Nephron (organoid): ENCODE measurements at regions not wholly inside any gene's neighbourhood (a gene's known extent, or its start where the extent isn't known, plus 50 kb on each side); places are given as distances from the start of the nearest gene placed in this dataset.

Experiments used
- H3K27ac Mint-ChIP-seq, 3 experiments: 2 replicates each; pipeline ENCODE4 v1.8.0; 2020; ENCODE audit warnings: mixed read lengths in 3 of 3, mild to moderate bottlenecking in 2 of 3, moderate library complexity in 1 of 3
- H3K27me3 Mint-ChIP-seq: 2 replicates; pipeline ENCODE4 v1.8.0; 2021; ENCODE audit warnings: low read depth, mild to moderate bottlenecking, moderate library complexity, mixed read lengths
- H3K36me3 Mint-ChIP-seq: 2 replicates; pipeline ENCODE4 v1.8.0; 2020; ENCODE audit warnings: low read depth, mixed read lengths
- H3K4me1 Mint-ChIP-seq: 2 replicates; pipeline ENCODE4 v1.8.0; 2020; ENCODE audit warnings: mixed read lengths
- H3K4me3 Mint-ChIP-seq, 3 experiments: 2 replicates each; pipeline ENCODE4 v1.8.0; 2020; ENCODE audit warnings: mild to moderate bottlenecking in 3 of 3, mixed read lengths in 3 of 3, moderate library complexity in 2 of 3
- H3K9me3 Mint-ChIP-seq: 2 replicates; pipeline ENCODE4 v1.8.0; 2020; ENCODE audit warnings: mixed read lengths
- CTCF ChIP-seq, 3 experiments: fragments of 200-600 bp; sonication (generic); IDR thresholded peaks; one replicate each; pipeline ENCODE4 v1.5.0; 2021; ENCODE audit warnings: antibody characterized with exemption in 3 of 3; ENCODE audit not compliant: unreplicated experiment in 3 of 3

DNA sequence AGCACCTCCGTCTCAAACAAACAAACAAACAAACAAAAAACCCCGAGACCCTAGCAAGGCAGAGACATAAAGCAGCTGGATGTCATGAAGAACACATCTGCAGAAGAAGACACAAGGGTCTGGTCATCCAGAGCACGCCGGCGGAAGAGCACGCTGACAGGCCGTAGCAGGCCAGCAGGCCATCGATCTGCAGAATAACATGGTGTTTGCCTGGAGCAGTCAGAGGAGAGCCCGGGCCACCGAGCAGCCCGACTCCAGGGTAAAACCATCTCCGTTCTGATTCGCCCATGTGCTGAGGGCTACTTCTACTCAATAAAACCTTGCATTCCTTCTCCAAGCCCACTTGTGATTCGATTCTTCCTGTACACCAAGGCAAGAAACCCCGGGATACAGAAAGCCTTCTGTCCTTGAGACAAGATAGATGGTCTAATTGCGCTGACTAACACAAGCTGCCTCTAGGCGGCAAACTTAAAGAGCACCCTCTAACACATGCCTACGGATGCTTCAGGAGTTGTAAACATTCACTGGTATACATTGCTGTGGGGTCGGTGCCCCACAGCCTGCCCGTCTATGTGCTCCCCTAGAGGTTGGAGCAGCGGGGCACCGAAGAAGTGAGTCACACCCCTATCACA is 549.8 kb upstream of the NRXN1 start:
- Mint-ChIP-seq H3K27me3 (no peaks in the 10 kb centered on the region), H3K9me3 (no peaks in the 10 kb centered on the region), H3K36me3 (no peaks in the 10 kb centered on the region), H3K4me1 (no peaks in the 10 kb centered on the region), H3K27ac (no peak overlapping the region), H3K4me3 (no peak overlapping the region)
- TF ChIP-seq CTCF (IDR thresholded peaks at IDR 0.05; ENCODE audit: unreplicated experiment in 3 of 3): no peak

DNA sequence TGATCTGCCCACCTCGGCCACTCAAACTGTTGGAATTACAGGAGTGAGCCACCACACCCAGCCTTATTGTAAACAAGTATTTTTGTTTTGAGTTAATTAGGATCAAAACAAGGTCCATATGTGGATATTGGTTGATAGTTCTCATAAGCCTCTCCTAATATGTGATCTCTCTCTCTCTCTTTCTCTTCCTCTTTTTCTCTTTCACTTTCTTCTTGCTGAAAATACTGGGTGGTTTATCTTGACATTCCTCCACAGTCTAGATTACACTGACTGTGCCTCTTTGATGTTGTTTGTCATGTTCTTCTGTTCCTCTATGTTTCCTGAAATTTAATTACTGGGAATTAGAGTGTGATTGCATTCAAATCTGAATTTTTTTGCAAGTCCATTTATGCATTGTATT is 547.5 kb upstream of the NRXN1 start:
- no peak for TF ChIP-seq CTCF (IDR thresholded peaks at IDR 0.05; ENCODE audit: unreplicated experiment in 3 of 3)
- Mint-ChIP-seq H3K36me3 (no peaks in the 10 kb centered on the region), H3K4me1 (no peaks in the 10 kb centered on the region), H3K27ac (no peak overlapping the region), H3K9me3 (no peaks in the 10 kb centered on the region), H3K27me3 (no peaks in the 10 kb centered on the region), H3K4me3 (no peak overlapping the region)

DNA sequence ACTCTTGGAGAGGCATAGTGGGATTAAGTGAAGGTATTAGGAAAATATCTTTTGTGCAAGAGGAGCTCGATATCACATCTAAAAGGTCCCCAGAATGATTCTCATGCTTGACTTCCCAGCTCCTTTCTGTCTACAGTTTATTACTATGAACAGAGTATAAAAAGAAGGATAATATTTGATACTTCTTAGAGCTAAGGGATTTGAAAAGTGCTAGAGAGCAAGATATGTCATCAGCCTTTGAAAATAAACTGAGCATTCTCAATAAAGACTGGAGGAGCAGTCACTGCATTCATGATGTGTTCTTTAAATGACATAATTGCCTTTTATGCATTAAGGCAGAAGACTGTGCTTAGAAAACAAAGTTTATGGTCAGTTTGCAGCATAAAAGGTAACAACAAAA is 543.2 kb upstream of the NRXN1 start:
- TF ChIP-seq CTCF (IDR thresholded peaks at IDR 0.05; ENCODE audit: unreplicated experiment in 3 of 3): no peak
- no peaks in the 10 kb centered on the region for H3K9me3 Mint-ChIP-seq
- H3K4me1 Mint-ChIP-seq: no peaks in the 10 kb centered on the region
- H3K4me3 Mint-ChIP-seq: no peak overlapping the region
- no peaks in the 10 kb centered on the region for H3K27me3 Mint-ChIP-seq
- H3K27ac Mint-ChIP-seq: no peak overlapping the region
- no peaks in the 10 kb centered on the region for H3K36me3 Mint-ChIP-seq

DNA sequence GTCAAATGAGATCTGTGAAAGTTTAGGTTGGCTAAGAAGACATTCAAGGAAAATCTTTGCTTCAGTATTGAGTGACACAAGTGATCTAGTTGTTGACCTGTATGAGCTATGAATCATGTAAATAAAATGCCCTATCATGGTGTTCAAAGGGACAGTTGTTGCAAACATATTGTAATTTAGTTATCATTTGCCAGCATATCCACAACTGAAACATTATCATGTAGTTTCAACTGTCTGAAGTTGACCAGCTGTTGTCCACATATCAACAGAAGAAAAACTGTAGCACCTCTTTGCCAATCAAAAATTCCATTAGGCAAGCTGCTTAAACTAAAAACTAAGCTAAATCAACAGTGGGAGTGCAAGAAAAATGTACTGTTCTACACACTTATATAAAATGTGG is 527.1 kb upstream of the NRXN1 start:
- peak overlapping the region in 1 of 3 experiments; percentile 20 for H3K4me3 Mint-ChIP-seq
- no peaks in the 10 kb centered on the region for H3K27me3 Mint-ChIP-seq
- H3K4me1 Mint-ChIP-seq: peaks cover 5% of the 10 kb centered on the region
- peaks cover 6% of the 10 kb centered on the region for H3K9me3 Mint-ChIP-seq
- peak overlapping the region in 2 of 3 experiments; percentile 67 to 68 for H3K27ac Mint-ChIP-seq
- no peaks in the 10 kb centered on the region for H3K36me3 Mint-ChIP-seq
- no peak for TF ChIP-seq CTCF (IDR thresholded peaks at IDR 0.05; ENCODE audit: unreplicated experiment in 3 of 3)

DNA sequence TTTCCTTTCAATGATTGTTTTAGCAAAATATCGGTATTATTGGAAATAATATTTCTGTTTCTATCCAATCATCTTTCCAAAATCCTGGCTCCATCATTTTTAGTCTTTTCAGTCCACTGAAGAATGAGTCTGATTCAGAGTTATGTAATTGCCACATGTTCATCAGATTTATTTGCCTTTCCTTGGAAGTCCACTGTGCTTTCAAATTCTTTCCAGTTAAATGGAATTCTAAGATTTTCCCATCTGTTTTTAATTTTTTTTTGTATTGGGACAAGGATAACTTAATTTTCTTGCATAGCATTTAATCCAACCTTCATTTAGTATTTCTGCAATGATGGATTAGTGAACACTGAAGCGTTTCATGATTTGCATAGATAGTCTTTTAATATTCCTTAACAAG is 521.5 kb upstream of the NRXN1 start:
- Mint-ChIP-seq H3K4me1 (no peaks in the 10 kb centered on the region), H3K27ac (no peak overlapping the region), H3K9me3 (no peaks in the 10 kb centered on the region), H3K4me3 (no peak overlapping the region), H3K36me3 (no peaks in the 10 kb centered on the region), H3K27me3 (no peaks in the 10 kb centered on the region)
- no peak for TF ChIP-seq CTCF (IDR thresholded peaks at IDR 0.05; ENCODE audit: unreplicated experiment in 3 of 3)

GRCh38 chr2:51535763-51536162 is 503.8 kb upstream of the NRXN1 start:
- H3K9me3 Mint-ChIP-seq: peaks cover 14% of the 10 kb centered on the region

More at GRCh38 chr2:51535763-51536162, 503.8 kb upstream of the NRXN1 start:
- H3K36me3 Mint-ChIP-seq: no peaks in the 10 kb centered on the region
- no peaks in the 10 kb centered on the region for H3K27me3 Mint-ChIP-seq
- no peaks in the 10 kb centered on the region for H3K4me1 Mint-ChIP-seq
- TF ChIP-seq CTCF (IDR thresholded peaks at IDR 0.05; ENCODE audit: unreplicated experiment in 3 of 3): no peak
- H3K27ac Mint-ChIP-seq: no peak overlapping the region
- H3K4me3 Mint-ChIP-seq: no peak overlapping the region
